ENCODE measurements at regions not wholly inside any gene's neighbourhood (a gene's known extent, or its start where the extent isn't known, plus 50 kb on each side); places are given as distances from the start of the nearest gene placed in this dataset.

GRCh38 chr14:36009643-36010042 lies 166.9 kb downstream of the PTCSC3 start:
- ATAC-seq = no peak
- 43 to 56% methylated on average over 1 of the region's 1 CpG for WGBS, 2 donors

DNA sequence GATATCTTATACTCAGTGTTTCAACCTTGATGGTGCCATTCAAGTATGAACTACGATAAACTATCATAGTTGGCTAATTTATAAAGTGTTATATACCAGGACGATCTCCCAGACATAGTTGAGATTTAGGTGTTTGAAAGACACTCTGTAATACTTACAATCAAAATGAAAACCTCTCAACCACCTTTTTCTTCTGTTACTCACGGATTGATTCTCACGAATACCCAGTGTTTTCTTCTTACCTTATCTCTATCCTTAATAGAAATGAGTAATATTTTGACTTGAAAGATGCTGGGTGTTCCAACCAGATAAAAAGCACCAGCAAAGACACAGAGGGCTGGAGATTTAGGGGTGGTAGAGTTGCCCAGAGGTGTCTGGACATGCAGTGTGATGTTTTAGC lies 169.9 kb downstream of the PTCSC3 start:
- FAIRE-seq = no peak
- Histone ChIP-seq H3K4me3 (no peak overlapping the region), H3K27me3 (no peaks in the 10 kb centered on the region), H3K36me3 (no peaks in the 10 kb centered on the region), H3K27ac (no peak overlapping the region), H3K4me1 (no peaks in the 10 kb centered on the region), H3K9me3 (no peaks in the 10 kb centered on the region)
- no peak for DNase-seq
- WGBS, 2 donors = 52 to 65% methylated on average over 4 of the region's 4 CpGs
- intact Hi-C loops (cut with DNase I) = no loop called here
- no peak for ATAC-seq
- TF ChIP-seq, protein P1, sequence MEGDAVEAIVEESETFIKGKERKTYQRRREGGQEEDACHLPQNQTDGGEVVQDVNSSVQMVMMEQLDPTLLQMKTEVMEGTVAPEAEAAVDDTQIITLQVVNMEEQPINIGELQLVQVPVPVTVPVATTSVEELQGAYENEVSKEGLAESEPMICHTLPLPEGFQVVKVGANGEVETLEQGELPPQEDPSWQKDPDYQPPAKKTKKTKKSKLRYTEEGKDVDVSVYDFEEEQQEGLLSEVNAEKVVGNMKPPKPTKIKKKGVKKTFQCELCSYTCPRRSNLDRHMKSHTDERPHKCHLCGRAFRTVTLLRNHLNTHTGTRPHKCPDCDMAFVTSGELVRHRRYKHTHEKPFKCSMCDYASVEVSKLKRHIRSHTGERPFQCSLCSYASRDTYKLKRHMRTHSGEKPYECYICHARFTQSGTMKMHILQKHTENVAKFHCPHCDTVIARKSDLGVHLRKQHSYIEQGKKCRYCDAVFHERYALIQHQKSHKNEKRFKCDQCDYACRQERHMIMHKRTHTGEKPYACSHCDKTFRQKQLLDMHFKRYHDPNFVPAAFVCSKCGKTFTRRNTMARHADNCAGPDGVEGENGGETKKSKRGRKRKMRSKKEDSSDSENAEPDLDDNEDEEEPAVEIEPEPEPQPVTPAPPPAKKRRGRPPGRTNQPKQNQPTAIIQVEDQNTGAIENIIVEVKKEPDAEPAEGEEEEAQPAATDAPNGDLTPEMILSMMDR (IDR thresholded peaks at IDR 0.05) = no peak

More at GRCh38 chr14:36009643-36010042, 166.9 kb downstream of the PTCSC3 start:
- H3K27ac ChIP-seq = no peak overlapping the region
- H3K9me3 ChIP-seq = no peaks in the 10 kb centered on the region
- TF ChIP-seq, protein P1 (IDR thresholded peaks at IDR 0.05) = no peak
- intact Hi-C loops (cut with DNase I) = no loop called here
- FAIRE-seq (no peak), DNase-seq (no peak)
- H3K27me3 ChIP-seq = no peaks in the 10 kb centered on the region
- no peaks in the 10 kb centered on the region for H3K4me1 ChIP-seq
- H3K36me3 ChIP-seq = no peaks in the 10 kb centered on the region
- H3K4me3 ChIP-seq = no peak overlapping the region

DNA sequence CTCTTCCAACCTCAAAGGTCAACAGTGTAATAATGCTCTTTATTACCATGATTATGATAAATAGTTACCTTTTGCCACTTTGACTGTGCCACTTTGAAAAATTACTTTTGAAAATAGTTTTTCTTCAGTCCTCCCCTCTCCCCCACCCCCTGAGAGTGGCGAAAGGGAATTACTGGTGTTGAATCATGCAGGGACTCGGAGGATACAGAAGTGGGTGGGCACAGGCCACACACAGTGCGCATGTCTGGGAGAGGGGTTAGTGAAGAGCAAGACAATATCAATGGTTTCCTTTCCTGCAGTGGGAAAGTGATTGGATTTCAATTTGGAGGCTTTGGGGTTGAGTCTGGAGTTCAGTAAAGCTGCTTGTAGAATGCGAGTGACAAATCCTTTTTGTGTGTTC lies 170.9 kb downstream of the PTCSC3 start:
- 56 to 58% methylated on average over 4 of the region's 4 CpGs for WGBS, 2 donors
- Histone ChIP-seq H3K4me3 (no peak overlapping the region), H3K27me3 (no peaks in the 10 kb centered on the region), H3K4me1 (no peaks in the 10 kb centered on the region), H3K27ac (no peak overlapping the region), H3K9me3 (no peaks in the 10 kb centered on the region), H3K36me3 (no peaks in the 10 kb centered on the region)
- ATAC-seq = no peak
- TF ChIP-seq, protein P1 (IDR thresholded peaks at IDR 0.05) = no peak
- no peak for FAIRE-seq
- intact Hi-C loops (cut with DNase I) = no loop called here
- no peak for DNase-seq

DNA sequence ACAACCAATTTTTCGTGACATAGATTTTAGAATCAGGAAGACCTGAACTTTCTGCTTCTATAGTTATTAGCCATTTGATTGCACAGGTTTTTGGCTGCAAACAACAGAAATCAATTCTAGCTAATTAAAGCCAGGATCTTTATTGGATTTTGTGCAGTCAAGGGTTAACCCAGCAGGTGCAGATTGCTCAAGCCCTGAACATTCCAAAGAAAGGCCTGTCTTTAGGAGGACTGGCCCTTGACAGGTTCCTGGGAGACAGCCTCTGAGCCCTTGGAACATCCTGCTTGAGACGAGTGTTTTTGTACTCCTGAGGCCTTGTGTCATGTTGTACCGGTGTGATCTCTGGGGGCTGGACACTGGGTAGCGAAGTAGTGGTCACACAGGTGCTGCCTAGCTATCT lies 174.6 kb downstream of the PTCSC3 start:
- H3K36me3 ChIP-seq = no peaks in the 10 kb centered on the region
- ATAC-seq = no peak
- H3K4me3 ChIP-seq = no peak overlapping the region
- intact Hi-C loops (cut with DNase I) = no loop called here
- no peak for FAIRE-seq
- no peaks in the 10 kb centered on the region for H3K9me3 ChIP-seq
- TF ChIP-seq, protein P1 (IDR thresholded peaks at IDR 0.05) = no peak
- H3K27ac ChIP-seq = no peak overlapping the region
- no peaks in the 10 kb centered on the region for H3K27me3 ChIP-seq
- 69 to 73% methylated on average over 4 of the region's 4 CpGs for WGBS, 2 donors
- H3K4me1 ChIP-seq = no peaks in the 10 kb centered on the region
- no peak for DNase-seq

DNA sequence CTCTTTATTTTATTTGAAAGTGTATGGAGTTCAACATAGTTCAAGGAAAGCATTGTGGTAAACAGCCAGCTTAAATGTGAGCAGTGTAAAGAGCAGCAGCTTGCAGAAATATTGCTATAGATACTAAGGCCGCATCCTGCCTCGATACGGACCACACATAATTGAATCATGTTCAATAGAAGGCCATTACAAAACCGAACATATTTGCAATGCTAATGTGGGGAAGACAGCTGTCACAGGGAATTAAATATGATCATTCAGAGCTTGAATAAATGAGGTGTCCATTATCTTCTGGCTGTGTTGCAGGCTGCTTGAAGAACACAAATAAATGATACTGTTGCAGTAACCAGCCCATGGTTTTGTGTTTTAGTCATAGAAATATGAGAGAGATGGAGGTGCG lies 173.2 kb downstream of the BRMS1L start:
- TF ChIP-seq, protein P1 (IDR thresholded peaks at IDR 0.05) = no peak
- Histone ChIP-seq H3K36me3 (no peaks in the 10 kb centered on the region), H3K27me3 (no peaks in the 10 kb centered on the region), H3K27ac (no peak overlapping the region), H3K4me1 (no peaks in the 10 kb centered on the region), H3K9me3 (no peaks in the 10 kb centered on the region), H3K4me3 (no peak overlapping the region)
- 74 to 87% methylated on average over 5 of the region's 5 CpGs for WGBS, 2 donors
- ATAC-seq (no peak), DNase-seq (no peak), FAIRE-seq (no peak)
- intact Hi-C loops (cut with DNase I) = no loop called here
